ENCODE measurements at regions not wholly inside any gene's neighbourhood (a gene's known extent, or its start where the extent isn't known, plus 50 kb on each side); places are given as distances from the start of the nearest gene placed in this dataset.
"Not testable (repeated sequence)": the region's sequence is repeated elsewhere in the genome, so short reads cannot be mapped to it uniquely, and the experiment has no call there.

DNA sequence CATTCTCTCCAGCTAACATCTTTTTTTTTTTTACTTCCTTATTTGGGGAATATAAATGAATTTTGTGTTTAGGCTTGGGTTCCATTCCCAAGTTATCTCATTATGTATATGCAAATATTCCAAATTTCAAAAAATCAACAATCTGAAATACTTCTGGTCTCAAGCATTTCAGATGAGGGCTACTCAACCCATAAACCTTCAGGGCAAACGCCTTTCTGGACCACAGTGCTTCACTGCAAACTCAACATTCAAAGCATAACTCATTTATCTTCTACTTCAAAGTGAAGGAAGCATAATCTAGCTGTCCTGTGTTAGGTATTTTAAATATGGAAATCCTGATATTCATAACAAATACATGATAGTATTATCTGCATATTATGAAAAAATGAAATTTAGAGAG, 161.7 kb upstream of the PGR start:
- no peak for FAIRE-seq

DNA sequence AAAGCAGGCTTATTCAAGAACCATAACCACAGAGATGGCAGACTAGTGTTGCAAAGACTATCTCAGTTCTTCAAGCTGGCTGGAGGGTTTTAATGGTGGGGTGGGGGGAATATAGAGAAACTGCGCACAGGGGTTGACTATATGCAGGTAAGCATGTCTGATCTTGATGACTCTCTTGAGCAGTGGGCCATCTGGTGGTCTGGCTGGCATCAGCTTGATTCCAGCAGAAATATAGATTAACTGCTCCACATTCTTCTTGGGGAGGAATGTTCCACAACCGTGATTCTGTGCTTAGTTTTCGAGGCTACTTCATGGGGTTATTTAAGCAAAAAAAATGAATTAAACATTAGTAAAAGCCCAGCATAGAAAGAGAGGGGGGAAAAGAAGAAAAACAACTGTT, 158.8 kb upstream of the PGR start:
- no peak for FAIRE-seq

DNA sequence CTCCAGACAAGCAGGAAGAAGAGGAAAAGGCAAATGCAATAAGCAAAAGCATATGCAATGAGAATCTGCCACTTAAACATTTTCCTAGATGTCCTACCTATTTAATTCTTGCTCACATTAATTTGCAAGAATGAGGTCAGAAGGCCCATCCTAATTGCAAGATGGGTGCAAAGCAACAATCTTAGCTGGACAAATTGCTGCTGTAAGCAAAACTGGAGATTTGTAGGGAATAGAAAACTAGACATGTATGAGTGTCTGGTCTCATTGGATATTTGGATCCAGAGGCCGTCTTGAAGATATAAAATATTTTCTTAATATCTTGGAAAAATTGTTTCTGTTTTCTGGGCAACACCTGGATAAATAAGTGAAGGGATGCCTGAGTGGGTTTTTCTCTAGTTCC, 150.1 kb upstream of the PGR start:
- no peak for FAIRE-seq

DNA sequence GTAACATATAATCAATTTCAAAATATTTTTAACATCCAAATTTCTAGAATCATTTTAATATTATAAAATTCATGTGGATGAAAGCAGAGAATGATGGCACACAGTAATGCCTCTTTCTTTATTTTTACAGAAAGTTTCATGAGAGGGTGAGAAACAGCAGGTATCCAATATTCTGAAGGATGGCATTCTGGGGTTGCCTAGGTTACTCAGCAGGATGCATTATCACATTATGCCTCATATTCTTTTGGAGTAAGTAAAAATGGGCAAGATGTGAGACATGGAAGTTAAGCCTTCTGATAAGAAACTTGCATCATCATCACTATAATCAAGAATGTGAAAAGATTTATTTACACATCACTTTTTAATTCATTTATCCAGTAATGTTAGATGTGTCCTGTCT, 148.7 kb upstream of the PGR start:
- no peak for FAIRE-seq

DNA sequence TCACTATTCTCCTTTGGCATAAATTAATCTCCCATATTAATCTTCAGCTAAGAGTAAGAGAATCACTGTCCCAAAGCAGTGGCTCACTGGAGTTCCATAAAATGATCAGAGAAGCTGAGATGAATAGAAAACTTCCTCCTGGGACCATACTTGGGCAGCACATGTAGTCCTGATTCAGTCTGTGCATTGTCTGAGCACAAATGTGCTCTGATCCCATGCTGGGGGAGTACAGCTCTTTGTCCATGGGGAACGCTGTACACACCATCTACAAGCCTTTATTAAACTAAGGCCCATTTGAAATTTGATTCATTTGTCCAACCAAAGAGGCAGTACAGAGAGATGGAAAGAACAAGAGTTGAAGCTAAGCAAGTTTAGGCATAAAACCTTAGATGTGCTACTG, 147.4 kb upstream of the PGR start:
- FAIRE-seq = no peak

DNA sequence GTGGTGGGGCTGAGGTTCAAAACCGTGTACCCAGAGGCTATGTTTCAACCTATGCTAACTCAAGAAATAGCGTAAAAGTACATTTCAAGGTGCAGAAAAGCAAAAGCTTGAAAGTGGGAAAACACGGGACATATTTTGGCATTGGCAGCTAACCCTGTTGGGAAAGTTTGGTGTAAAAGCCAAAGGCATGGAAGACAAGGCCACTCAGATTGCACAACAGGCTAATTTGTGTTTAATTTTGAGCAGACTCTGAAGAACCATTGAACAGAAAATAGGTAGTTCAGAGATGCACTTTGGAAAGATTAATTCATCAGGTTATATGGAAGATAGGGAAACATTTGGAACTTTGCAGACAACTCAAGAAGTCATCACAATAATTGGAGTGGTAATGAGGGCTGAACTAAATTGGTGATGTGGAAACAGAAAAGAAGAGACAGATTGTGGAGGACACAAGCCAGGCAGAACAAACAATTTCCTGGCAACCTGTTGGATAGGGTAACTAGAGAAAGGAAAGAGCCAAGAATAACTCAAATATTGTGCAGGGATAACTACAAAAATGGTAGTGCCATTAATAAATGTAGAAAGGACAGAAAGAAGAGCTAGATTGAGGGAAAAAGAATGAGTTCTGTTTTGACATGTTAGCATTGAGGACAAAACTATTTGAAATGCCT, 140.5 kb upstream of the PGR start:
- no peak for FAIRE-seq

DNA sequence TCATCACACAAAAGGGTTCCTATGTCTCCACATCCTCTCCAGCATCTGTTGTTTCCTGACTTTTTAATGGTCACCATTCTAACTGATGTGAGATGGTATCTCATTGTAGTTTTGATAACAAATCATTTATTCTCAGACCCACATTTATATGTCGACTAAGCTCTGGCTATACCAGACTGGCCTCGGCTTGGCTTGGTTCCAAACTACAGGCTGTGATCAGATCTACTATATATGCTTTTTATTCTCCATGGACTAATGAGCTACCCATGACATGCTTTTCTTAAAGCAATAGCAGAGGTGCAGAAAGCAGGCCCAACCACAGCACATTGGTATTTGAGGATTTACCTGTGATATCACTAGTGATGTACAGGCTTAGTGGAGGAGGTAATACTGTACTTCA, 139.8 kb upstream of the PGR start:
- FAIRE-seq = no peak

DNA sequence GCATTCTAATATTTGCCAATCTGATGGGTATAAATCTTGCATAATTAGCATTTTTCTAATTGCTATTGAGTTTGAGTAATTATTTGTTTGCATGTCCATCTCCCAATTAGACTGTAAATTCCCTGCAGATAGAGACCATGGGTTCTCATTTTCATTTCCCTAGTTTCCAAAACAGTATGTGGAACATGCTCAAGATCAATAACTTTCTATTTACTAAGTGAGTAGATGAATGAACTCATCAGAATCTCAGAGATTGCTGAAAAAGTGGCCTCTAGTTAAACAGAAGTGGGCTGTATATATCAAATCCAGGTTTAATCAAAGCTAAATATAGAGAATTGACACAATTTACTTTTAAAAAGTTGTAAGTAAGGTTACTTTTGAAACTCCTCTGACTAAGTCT, 138.0 kb upstream of the PGR start:
- FAIRE-seq = no peak

DNA sequence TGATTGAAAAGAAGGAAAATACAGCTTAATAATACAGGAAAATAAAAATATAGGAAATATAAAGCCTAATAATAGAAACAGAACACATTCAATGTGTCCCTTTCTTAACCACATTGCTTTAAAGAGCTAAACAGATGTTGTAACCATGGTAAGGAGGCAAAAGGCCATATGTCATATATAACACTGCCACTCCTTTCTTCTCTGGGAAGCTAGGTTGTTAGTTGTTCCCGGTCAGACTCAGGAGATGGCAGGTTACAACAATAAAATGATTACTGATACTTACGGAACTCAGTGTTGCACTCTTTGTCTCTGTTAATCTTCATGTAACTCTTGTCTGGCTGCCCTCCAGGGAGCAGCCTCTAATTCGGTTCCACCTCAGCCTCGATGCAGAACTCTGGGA, 134.7 kb upstream of the PGR start:
- FAIRE-seq = no peak

DNA sequence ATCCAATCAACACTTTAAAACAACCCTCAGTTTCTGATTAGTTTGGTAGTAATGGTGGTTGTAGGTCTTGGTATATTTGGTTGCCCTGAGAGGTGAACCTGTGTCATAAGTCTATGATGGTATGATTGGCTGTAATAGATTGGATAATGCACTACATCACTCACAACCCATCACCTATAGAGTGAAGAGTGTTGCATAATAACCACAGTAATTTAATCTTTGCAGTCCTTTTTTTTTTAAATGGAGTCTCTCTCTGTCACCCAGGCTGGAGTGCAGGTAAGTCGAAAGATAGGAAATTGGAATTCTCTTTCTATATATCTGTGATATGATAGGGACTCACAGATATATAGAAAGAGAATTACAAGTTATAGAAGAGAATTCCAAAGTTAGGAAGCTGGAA, 133.4 kb upstream of the PGR start:
- no peak for FAIRE-seq

DNA sequence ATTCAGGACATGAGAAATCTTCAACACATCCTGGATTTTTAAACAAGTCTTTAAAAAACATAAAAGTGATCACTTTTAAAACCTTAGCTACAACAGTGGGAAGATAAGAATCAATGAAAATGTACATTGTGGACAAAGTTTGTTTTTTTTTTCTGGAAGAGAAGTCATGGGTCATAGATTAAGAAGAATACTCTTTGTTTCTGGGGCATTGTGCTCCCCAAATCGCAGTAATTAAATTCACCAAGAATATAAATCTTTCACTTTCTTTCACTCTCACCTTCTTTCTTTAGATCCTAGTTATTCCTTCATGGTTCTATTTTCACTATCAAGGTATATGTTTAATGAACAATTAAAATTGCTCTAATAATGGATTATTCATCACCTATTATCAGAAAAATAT, 132.6 kb upstream of the PGR start:
- FAIRE-seq = no peak

DNA sequence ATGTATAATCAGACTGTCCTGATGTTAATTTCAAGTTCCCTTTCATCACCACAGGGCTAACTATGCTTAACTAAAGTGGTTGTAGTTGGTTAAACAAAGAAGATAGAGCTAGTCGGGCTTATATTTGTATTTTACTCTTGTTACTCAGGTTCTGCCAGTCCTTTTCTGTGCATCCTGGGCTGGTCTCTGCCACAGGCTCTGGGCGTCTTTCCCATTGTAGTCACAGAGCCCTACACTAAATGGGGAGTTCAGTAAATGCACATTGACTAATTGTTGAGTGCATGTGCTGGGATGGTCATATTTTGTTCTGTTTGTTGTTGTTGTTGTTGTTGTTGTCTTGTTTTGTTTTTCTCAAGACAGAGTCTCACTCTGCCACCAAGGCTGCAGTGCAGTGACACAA, 125.4 kb upstream of the PGR start:
- FAIRE-seq = no peak

DNA sequence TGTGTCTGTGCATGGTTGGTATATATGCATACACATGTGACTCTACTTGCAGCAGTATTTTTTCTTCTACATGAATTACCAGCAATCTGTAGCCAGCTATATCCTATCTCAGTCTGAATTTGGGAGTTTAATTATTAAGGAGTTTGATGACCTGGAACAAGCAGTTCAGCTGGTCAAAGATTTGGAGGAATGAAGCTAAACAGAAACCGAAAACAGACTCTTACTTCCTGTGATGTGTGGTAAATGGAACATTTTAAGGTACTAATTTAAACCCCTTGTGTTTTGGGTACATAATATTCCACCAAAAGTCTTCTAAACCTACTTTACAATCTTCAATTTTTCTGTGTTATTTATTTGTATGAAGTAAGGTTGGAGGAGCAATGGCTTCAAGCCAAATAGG, 124.4 kb upstream of the PGR start:
- FAIRE-seq = no peak

DNA sequence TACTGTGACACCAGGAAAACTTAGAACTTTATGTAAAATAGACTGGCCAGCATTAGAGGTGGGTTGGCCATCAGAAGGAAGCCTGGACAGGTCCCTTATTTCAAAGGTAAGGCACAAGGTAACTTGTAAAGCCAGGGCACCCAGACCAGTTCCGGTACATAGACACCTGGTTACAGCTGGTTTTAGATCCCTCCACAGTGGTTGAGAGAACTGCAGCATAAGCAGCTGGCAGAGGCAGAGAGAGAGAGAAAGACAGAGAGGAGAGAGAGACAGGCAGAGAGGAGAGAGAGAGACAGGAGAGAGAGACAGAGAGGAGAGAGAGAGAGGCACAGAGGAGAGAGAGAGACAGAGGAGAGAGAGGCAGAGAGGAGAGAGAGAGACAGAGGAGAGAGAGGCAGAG, 116.0 kb upstream of the PGR start:
- not testable (repeated sequence) for FAIRE-seq

DNA sequence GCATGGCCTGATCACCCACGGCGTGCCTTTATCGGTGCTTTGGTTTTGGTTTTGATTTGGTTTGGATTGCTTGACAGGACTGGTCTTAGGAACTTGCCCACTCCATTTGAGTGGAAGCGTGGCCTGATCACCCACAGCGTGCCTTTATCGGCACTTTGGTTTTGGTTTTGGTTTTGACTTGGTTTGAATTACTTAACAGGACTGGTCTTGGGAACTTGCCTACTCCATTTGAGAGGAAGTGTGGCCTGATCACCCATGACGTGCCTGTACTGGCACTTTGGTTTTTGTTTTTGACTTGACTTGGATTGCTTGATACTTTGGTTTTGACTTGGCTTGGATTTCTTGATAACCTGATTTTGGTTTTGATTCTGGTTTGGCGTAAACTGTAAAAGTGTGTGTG, 115.5 kb upstream of the PGR start:
- not testable (repeated sequence) for FAIRE-seq

DNA sequence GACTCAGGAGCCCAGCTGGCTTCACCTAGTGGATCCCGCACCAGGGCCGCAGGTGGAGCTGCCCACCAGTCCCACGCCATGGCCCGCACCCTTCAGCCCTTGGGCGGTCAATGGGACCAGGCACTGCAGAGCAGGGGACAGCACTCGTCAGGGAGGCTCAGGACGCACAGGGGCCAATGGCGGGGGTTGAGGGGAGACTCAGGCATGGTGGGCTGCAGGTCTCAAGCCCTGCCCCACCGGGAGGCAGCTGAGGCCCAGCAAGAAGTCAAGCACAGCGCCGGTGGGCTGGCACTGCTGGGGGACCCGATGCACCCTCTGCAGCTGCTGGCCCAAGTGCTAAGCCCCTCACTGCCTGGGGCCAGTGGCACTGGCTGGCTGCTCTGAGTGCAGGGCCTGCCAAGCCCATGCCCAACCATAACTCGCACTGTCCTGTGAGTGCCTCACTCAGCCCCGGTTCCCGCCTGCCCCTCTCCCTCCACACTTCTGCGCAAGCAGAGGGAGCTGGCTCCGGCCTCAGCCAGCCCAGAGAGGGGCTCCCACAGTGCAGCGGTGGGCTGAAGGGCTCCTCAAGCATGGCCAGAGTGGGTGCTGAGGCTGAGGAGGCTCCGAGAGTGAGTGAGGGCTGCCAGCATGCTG, 111.7 kb upstream of the PGR start:
- FAIRE-seq = no peak

DNA sequence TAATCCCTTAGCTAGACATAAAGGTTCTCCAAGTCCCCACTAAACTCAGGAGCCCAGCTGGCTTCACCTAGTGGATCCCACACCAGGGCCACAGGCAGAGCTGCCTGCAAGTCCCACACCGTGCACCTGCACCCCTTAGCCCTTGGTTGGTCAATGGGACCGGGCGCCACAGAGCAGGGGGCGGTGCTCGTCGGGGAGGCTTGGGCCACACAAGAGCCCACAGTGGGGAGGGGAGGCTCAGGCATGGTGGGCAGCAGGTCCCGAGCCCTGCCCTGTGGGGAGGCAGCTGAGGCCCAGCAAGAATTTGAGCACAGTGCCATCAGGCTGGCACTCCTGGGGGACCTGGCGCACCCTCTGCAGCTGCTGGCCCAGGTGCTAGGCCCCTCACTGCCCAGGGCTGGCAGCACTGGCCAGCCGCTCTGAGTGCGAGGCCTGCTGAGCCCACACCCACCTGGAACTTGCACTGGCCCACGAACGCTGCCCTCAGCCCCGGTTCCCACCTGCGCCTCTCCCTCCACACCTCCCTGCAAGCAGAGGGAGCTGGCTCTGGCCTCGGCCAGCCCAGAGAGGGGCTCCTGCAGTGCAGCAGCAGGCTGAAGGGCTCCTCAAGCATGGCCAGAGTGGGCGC, 101.7 kb upstream of the PGR start:
- not testable (repeated sequence) for FAIRE-seq

DNA sequence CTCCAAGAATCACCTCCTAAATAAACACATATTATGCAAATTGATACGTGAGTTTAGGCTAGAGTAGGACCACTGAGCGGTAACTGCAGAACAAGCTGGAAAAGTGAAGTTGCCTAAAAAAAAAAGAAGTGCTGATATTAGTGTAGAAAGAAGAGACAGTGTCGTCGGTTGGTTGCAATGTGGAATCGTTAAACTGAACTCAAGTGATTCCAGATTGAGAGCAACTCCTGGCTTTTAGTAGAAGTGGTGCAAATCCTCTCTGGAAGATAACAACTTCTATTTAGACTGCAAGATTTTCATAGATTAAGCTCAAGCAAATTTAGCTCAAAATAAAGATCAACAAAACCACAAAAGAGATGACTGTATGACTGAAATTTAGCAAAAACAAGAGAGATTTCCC, 97.0 kb upstream of the PGR start:
- FAIRE-seq = no peak

DNA sequence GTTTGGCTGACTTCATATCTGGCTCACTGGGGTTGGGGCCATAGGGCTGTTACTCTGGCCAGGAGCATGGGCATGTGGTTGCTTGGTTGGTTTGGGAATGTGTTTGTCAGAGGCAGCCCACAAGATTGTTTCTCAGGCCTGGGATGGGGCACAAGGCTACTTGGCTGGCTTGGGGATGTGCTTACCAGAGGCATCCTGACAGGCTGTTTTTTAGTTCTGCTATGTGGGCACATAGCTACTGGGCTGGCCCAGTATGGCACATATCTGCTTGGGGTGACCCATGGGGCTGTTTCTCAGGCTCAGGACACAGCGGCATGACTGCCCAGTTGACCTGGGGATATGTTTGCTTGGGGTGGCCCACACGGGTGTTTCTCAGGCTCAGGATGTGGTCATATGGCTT, 94.6 kb upstream of the PGR start:
- no peak for FAIRE-seq

DNA sequence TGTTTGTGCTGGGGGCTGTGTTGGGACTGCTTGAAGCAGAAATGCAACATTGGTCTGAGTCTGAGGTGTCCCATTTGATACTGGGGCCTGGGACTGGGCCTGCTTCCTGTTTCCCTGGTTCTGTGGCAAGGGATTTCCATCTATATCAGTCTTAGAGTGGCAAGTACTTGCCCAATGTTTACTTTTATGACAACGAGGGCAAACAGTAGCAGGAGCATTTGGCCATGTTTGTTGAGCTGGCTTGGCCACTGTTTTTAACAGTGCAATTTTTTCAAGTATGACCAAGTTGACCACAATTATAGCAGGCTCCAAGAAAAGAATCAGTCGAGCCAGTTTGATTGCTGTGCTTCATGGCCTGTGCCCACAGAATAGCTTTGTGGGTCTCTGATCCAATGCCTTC, 88.5 kb upstream of the PGR start:
- FAIRE-seq = not testable (repeated sequence)

DNA sequence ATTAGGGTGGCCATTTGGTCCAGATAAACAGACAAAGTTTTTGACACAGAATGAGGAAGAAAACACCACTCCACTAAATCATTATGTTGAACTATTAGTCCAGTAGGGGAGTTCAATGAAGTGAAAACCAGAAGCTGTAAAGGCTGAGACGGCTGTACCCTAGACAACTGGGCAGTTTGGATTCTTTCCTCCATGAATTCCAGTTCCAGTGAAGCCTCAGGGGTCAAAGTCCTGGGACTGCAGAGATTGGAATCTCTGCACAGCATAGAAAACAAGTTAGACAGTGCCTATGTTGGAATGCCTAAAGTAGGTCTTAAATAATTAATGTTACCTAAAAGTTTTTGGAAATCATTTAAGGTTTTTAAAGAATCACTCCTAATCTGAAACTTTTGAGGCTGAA, 86.5 kb upstream of the PGR start:
- not testable (repeated sequence) for FAIRE-seq

DNA sequence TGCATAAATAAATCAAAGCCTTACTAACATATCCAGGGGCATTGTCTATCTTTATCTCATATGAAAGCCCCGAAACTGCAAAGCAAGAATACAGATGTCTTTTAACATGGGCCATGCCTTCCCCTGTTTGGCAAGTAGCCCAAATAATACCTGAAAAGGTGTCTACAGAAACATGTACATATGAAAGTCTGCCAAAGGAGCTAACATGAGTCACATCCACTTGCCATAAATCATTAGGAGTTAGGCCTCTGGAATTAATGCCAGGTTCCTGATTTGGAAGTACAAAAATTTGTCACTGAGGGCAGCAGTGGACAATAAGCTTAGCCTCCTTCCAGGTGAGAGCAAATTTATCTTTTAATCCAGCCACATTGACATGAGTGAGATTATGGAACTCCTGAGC, 85.5 kb upstream of the PGR start:
- FAIRE-seq = no peak

DNA sequence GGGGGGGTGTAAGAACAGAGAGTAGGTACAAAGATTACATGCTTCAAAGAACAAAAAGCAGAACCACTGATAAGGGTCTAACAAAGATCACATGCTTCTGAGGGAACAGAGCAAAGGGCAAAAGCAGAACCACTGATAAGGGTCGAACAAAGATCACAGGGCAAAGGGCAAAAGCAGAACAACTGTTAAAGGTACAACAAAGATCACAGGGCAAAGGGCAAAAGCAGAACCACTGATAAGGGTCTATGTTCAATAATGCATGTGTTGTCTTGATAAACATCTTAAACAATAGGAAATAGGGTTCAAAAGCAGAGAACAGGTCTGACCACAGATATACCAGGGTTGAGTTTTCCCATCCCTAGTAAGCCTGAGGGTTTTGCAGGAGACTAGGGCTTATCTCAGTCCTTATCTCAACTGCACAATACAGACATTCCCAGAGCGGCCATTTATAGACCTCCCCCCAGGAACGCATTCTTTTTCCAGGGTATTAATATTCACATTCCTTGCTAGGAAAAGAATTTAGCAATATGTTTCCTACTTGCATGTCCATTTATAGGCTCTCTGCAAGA, 81.9 kb upstream of the PGR start:
- no peak for FAIRE-seq

DNA sequence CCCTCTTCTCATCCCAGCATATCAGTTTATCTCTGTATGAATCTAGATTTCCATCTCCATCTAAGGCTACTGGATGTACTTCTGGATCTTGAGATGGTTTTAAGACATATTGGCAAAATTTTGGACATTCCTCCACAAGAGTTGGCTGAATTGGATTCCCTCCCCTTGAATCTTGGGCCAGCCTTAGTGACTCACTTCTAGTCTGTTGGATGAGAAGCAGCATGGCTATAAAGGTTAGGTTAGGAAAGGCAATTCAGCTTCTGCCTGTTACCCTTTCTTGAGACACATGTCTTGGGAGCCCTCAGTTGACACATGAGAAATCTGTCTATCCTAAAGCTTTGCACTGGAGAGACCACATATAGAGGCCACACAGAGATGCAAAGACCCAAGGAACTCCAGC, 73.0 kb upstream of the PGR start:
- FAIRE-seq = no peak

All from colon (tissue), 2 donors.